ENCODE measurements at regions not wholly inside any gene's neighbourhood (a gene's known extent, or its start where the extent isn't known, plus 50 kb on each side); places are given as distances from the start of the nearest gene placed in this dataset.

DNA sequence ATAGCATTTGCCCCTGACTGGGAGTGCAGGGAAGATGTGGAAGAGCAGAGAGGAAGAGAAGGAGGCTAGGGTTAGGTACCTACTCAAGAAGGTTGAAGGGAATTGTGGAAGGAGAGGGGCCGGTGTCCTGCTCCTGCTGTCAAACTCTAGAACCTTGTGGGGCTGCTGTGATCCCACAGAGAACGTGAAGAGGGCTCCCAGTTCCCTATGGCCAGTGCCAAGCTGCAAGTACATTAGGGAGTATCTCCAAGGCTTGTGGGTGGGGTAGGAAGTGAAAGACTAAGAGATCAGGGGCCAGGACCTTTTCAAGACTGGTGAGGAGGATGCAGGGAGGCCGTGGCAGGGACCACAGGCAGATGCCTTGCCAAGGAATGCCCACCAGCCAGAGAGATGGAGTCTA is 263.4 kb downstream of the CDH26 start:
- no peak overlapping the region for H4K91ac ChIP-seq (ENCODE audit: insufficient read depth, low read depth, low read length)
- H2BK120ac ChIP-seq (ENCODE audit: low read depth, low read length), result no peak overlapping the region
- ATAC-seq (ENCODE audit: low read depth), result no peak
- DNase-seq, result no peak
- no peak overlapping the region for H2AK5ac ChIP-seq (ENCODE audit: low read depth, low read length)
- H3K4me2 ChIP-seq (ENCODE audit: low read depth, low read length), result no peak overlapping the region
- H3K79me1 ChIP-seq (ENCODE audit: low read depth in 1 of 2, low read length in 2 of 2), result no peaks in the 10 kb centered on the region
- H4K5ac ChIP-seq (ENCODE audit: low read depth, low read length), result no peak overlapping the region
- dilution Hi-C loops (cut with HindIII; ENCODE audit: low sequenced_read_pairs, unreplicated experiment) (no loop called here), intact Hi-C loops (cut with micrococcal nuclease) (no loop called here), in situ Hi-C loops (cut with MboI; ENCODE audit: low sequenced_read_pairs) (loop anchor here (25.0 kb wide), 1 partner anchor 891 kb away; no protein-coding TSS in a partner anchor)
- H3K9me1 ChIP-seq (ENCODE audit: insufficient read depth, low read length), result no peaks in the 10 kb centered on the region
- no peak overlapping the region for H3K23ac ChIP-seq (ENCODE audit: low read depth, low read length)
- no TSS peak for BruUV-seq (replicated peaks)
- H2BK15ac ChIP-seq (ENCODE audit: low read depth, low read length), result no peak overlapping the region
- no peak overlapping the region for H3K4ac ChIP-seq (ENCODE audit: low read depth, low read length)
- no peaks in the 10 kb centered on the region for H3K36me3 ChIP-seq (ENCODE audit: control insufficient read depth, insufficient read depth, low read length)
- ChIA-PET CTCF (no interaction called here), POLR2A (ENCODE audit: unreplicated experiment) (no interaction called here)
- no peak overlapping the region for H2AFZ ChIP-seq (replicated peaks; ENCODE audit: low read length, poor library complexity)
- TF ChIP-seq POLR2A (IDR thresholded peaks at IDR 0.05; ENCODE audit: low read depth, low read length), result no peak
- H2BK20ac ChIP-seq (ENCODE audit: low read depth, low read length), result no peak overlapping the region
- H3K14ac ChIP-seq (replicated peaks; ENCODE audit: low read depth, low read length), result no peak overlapping the region
- no peak overlapping the region for H3K27ac ChIP-seq (ENCODE audit: insufficient read depth, low read length)
- H4K8ac ChIP-seq (ENCODE audit: low read depth in 2 of 2, low read length in 2 of 2), result no peak overlapping the region
- H3K18ac ChIP-seq (ENCODE audit: low read depth, low read length), result no peak overlapping the region
- no peaks in the 10 kb centered on the region for H4K20me1 ChIP-seq (ENCODE audit: insufficient read depth, low read length)
- WGBS, 2 experiments (ENCODE audit: extremely low coverage in 2 of 2, insufficient read length in 1 of 2), result 80% methylated on average over 1 of the region's 3 CpGs; no CpG with 5 or more reads in 1 of the 2 experiments
- H2AK9ac ChIP-seq (replicated peaks; ENCODE audit: low read depth, low read length, poor library complexity), result no peak overlapping the region
- H3K9ac ChIP-seq (ENCODE audit: low read depth, low read length), result no peak overlapping the region
- H3K4me3 ChIP-seq (ENCODE audit: insufficient read depth, low read depth, low read length), result no peak overlapping the region
- H3K9me3 ChIP-seq (ENCODE audit: control insufficient read depth, insufficient read depth, low read length), result no peaks in the 10 kb centered on the region
- H3K27me3 ChIP-seq (ENCODE audit: control insufficient read depth, insufficient read depth, low read length), result no peaks in the 10 kb centered on the region; the same call in 1 of the 2 replicates
- no peak overlapping the region for H2BK5ac ChIP-seq (ENCODE audit: low read depth, low read length, poor library complexity, severe bottlenecking)
- H3K4me1 ChIP-seq (ENCODE audit: control insufficient read depth, insufficient read depth, low read length), result no peaks in the 10 kb centered on the region
- H3K56ac ChIP-seq (ENCODE audit: extremely low read depth, insufficient read depth, low read length), result no peak overlapping the region
